ENCODE measurements at regions not wholly inside any gene's neighbourhood (a gene's known extent, or its start where the extent isn't known, plus 50 kb on each side); places are given as distances from the start of the nearest gene placed in this dataset.
A peak's percentile ranks its signal among the peaks of the same experiment; 100 is the strongest.

DNA sequence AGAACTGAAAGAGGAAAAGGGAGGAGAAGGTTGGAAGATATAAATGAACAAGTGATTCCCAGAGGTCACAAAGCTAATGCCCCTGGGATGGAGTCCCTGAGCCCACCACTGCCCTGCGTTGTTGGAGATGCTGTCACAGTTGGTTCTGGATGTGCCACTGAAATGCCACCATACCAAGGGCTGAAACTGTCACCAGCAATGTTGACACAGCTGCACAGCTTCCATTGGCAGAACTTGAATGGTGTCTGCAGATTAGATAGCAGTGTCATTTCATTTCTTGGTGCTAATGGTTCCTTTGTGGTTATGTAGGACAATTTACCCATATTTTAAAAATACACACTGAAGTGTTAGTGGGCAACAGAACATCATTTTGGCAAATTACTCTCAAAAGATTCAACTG, 120.7 kb downstream of the TBXT start:
- no peak for DNase-seq (ENCODE audit: low spot score)

DNA sequence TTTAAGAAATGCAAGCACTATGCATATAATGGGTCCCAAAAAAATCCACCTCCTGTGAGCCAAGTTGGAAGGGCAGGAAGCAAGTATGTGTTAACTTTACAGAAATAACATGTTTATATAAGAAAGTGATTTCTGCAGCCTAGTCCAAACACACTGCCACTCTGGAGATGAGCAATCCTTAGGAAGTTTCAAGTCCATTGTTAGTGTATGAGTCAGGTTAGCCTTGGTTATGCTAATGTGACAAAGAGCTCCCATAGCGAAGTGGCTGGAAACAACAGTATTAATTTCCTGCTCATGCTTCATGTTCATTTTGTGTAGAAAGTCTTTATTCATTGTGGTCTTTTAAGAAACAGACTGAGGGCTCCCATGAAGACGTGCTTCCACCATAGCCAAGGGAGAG, 121.4 kb downstream of the TBXT start:
- peak; percentile 21 for DNase-seq (ENCODE audit: low spot score)

DNA sequence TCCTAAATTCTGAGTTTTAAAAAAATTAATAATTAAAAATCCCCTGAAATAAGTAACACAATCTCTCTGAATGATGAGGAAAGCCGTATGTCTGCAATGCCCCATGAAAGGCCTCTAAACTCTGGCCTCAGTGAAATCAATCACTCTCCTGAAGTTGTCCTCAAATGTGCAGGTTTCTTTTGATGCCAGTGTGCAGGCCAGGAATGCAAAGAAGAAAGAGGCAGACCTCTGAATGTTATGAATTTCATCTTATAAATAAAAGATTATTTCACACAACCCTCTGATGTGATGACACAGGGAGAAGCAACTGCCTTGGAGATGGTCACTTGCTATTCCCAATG, 121.8 kb downstream of the TBXT start:
- DNase-seq (ENCODE audit: low spot score), result no peak

DNA sequence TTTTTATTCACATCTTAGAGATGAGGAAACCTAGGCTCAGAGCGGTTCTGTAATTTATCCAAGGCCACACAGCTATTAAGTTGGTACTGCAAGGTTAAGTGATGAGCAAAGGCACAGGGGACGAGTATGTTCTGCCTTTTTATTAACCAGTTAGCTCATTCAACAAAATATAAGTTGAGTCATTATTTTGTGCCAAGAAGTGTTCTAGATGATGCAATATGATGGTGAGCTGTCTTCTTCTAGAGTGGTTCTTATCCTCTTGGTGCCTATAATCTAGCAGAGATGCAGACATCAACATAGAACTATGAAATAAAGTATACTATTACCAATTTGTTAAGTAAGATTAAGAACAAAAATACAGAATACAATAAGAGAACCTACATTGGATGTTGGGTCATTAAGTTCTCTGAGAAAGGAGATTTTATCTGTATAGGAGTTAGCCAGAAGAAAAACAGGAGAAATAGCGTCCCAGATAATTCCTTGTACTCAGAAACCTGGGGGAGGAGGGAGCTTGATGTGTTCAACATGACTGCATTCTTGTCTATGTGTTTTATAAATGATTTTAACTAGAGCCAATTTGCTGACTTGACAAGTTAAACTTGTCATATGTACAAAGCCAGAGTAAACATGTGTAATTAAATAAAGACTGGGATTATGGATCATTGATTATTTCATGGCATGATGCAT, 122.3 kb downstream of the TBXT start:
- no peak for DNase-seq (ENCODE audit: low spot score)

DNA sequence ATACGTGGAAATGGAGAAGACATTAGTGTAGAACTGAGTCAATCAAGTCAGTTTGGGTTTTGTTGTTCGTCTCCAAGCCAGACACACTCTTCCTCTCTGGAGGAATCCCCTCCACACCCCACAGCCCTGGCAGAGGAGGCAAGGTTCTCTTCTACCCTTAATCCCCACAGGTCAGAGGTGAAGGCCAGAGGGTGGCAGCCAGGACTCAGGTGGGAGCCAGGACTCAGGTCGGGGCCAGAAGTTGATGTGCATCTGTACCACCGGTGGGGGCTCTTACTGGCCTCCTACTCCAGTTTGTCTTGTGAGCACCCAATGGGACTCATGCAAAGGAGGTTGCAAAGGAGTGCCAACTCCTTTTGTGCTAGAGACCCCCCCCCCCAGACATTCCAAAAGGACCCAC, 126.4 kb downstream of the TBXT start:
- no peak for DNase-seq (ENCODE audit: low spot score)

DNA sequence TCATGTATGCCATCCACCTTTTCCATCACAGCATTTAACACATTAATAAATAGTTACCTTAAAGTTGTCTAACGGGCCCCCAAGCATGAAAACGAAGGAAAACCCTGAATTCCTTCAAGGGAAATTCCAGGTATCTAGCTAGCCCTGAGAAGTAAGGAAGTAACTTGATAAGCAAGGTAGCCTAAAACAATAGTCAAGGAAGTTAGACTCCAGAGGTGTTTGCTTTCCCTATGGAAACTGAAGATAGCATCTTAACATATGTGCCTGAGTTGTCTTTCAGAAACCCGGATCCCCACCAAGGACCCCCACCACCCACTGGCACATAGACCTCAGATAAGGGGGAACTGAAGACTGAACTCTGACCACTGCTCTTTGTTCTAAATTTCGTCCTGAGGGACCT, 127.4 kb downstream of the TBXT start:
- no peak for DNase-seq (ENCODE audit: low spot score)

DNA sequence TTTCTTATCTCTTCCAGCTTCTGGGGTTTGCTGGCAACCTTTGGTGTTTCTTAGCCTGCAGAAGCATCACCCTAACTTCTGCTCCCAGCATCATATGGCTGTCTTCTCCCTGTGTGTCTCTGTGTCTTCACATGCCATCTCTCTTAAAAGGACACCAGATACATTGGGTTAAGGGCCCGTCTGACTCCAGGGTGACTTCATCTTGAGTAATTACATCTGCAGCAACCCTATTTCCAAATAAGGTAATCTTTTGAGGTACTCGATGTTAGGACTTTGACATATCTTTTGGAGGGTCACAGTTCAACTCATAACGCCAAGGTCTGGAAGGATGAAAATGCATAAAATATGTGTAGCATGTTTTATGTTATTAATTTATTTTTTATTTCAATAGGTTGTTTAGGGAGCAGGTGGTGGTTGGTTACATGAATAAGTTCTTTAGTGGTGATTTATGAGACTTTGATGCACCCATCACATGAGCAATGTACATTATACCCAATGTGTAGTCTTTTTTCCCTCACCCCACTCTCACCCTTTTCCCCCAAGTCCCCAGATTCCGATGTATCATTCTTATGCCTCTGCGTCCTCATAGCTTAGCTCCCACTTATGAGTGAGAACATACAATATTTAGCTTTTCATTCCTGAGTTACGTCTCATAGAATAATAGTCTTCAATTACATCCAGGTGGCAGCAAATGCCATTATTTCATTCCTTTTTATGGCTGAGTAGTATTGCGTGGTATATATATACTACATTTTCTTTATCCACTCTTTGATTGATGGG, 131.1 kb downstream of the TBXT start:
- no peak for DNase-seq (ENCODE audit: low spot score)

DNA sequence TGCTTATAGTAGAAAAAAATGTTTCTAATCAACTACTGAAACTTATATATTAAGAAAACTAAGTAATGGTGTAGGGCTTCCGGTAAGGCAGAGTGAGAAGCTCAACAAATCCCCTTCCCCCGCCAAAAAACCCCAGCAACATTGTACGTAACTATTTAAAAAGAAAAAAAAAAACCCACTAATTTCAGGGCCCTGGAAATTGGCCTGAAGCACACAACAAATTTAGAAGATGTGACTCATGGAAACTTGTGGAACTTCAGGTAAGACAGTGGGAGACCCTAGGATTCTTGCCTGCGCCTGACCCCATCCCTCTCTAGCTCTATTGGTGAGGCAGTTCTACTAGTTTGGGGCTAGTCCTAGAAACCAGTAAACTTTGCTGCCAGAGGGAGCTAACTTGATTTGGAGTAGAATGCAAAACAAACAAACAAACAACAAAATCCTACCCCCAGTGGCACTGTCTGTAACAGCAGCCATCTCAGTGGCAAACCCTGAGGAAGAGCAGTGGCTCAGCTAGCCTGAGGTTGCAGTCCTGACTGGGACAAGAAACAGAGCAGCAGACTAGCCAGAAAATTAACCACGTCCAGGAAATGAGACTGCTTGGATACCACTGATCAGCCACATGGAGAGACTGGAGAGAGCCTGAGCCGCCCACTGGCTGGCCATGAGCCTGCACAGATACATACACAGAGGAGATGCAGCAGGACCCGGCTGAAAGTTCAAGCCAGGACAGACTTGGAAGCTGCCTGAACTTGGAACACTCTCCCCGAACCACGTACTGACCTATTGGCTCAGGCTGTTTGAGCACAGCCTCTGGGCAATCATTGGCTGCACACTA, 135.1 kb downstream of the TBXT start:
- DNase-seq (ENCODE audit: low spot score), result no peak

DNA sequence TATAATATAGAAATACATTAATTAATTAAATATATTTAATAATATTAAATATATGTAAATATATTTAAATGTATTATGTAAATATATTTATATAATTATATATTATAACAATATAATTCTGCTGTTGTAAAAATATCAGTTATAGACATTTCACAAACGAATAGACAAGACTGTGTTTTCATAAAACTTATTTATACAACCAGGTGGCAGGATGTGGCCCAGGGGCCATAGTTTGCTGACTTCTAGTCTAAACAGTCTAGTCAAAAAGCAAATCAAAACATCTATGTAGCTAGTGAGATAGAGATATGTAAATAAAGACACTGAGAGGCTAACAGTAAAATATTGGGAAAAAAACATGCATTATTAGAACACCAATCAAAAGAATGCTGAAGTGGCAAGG, 136.4 kb downstream of the TBXT start:
- no peak for DNase-seq (ENCODE audit: low spot score)

DNA sequence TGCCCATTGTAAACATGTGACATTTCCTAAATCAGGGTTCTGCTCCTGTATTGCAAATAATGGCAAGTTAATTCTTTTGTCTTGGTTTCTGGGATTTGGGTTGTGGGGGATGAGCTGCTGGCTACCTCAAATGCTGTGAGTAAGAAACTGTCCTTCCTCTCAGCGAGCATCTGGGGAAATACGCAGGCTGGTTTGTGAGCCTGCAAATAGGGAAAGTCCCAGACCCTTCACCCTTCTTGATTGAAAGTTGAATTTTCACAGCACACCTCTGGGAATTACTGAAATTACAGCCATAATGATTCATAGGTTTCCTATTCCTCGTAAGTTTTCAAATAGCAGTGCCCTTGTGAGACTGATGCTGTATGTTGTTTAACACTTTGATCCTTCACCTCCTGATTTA, 138.1 kb downstream of the TBXT start:
- no peak for DNase-seq (ENCODE audit: low spot score)

DNA sequence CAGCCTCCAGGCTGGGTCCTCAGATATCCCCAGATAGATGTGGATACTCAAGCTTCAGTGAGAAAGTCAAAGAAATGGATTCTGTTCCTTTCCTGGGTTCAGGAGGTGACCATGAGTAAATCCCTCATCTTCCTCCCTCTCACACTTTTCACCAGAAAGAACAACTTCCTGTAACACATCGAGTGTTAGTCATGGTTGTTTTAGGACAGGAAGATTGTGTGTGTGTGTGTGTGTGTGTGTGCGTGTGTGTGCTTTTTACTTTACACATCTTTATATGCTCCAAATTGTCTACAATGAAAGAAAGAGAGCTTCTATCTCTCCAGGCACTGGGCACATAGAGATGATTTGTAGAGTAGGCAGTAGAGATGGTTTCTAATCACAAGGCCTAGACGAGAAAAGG, 139.9 kb downstream of the TBXT start:
- DNase-seq (ENCODE audit: low spot score), result no peak

DNA sequence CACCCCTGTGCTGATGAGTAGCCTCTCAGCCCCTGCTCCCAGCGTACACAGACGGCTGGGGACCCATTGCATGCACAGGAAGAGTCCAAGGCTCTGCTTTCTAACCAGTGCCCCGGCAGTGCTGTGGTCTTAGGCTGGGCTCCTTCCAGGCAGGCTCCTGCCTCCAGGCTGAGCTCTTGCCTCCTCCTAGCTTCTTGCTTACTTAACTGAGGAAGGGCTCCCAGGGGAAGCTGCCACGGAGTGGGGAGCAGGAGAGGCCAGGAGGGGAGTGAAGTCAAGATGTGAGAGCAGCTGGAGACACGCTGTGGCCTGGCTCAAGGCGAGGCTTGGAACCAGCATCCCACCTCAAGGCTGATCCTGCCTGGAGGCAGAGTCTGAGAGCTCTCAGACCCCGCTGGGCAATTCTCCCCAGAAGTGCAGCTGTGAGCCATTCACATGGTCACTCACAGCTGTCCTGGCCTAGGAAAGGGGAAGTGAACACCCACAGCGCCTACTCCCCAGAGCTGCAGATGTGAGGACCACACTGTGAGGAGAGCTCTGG, 141.0 kb downstream of the TBXT start:
- DNase-seq (ENCODE audit: low spot score), result no peak

DNA sequence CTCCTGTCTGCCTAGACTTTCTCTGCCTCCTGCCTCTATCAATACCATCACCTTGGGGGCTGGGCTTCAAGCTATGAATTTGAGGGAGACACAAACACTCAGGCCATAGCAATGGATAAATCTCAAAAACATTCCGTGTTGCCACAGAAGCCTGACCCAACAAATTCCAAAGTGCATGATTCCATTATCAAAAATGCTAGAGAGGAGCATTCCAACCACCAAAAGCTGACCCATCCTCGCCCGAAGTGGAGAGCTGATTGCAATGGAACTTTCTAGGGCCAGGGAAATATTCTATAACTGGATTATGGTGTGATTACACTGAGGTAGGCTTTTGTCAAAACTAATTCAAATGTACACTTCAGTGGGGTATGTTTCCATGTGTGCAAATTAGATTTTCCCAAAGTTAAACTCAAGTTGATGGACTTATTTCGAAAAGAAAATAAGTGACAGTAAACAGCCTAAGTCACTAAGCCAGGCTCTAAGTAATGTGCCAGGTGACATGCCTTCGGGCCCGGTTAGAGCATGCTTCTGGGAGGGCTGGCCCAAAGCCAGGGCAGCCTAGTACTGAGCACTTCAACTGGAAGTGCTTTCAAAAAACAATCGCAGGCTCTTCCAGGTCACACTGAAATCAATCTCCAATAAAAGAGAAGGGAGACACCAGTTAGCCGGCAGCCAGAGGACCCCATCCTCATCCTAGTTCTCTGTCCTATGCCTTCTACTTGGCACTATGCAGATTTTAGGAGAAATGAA, 142.3 kb downstream of the TBXT start:
- DNase-seq (ENCODE audit: low spot score), result no peak

DNA sequence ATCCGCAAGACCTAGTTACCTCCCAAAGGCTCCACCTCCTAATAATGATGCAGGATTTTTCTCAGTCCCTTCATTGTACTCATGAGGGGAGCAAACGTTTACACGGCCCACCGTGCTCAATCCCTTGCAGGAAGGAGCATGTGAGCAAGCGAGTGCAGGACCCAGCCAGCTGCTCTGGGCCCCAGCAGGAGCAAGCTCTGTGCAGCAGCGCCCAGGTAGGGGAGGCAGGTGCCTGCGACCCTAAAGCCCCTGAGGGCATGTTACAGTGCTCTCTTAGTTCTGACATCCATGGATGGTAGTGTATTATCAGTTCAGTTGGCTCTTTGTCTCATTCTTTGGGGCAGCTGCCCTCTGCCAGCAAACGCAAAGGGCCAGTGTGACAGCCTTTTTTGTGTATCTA, 143.4 kb downstream of the TBXT start:
- DNase-seq (ENCODE audit: low spot score), result no peak

DNA sequence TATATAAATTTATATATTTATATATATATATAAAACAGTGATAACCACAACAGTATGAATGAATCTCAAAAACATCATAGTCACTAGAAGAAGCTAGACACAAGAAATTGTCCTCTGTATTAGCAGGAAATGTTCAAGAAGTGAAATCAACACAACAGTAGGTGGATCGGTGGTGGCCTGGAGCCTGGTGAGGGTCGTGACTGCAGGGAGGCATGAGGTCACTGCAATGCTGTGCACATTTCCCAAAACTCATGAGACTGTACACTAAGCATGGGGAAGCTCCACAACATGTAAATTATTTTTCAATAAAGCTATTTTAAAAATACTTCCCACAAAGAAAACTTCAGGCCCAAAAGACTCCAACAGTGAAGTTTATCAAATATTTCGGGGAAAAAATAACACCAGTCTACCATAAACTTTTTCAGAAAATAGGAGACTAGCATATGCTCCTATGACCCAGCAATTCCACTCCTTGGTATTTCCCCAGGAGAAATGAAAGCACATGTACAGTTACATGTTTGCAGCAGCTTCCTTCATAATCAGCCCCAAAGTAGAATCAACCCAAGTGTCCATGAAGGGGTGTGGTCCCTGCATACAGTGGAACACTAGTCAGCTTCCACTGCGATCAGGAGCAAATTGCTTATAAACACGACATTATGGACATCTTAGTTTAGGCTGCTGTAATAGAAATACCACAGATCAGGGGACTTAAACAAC, 144.2 kb downstream of the TBXT start:
- no peak for DNase-seq (ENCODE audit: low spot score)

DNA sequence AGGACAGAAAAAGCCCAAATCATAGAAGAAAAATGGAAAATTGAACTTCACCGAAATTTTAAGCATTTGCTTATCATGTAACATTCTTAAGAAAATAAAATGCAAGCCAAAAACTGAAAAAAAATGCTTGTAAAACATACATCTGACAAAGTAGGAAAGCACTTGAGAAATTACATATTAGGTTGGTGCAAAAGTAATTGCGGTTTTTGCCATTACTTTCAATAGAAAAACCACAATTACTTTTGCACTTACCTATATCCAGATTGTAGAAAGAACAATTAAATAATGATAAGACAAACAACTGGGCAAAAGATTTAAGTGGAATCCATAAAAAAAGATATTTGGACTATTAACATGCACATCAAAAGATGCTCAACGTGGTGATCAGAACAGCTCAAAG, 146.2 kb downstream of the TBXT start:
- no peak for DNase-seq (ENCODE audit: low spot score)

DNA sequence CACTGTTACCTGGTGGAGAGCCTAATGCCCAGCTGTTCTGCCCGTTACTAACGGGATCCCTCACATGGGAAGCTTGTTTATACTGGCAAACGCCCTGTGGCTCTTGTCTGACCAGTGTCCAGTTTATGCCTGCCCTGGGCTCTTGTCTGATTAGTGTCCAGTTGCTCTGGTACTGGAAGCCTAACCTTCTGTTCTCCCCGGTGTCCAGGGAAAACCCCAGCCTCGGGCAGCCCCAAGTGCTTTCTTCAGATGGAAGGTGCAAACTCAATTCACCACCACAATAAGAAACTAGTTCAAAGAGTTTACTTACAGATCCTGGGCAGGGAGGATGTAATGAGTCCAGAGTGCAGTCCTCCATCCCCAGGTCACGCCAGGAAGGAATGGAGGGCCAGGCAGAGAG, 148.4 kb downstream of the TBXT start:
- DNase-seq (ENCODE audit: low spot score), result no peak

DNA sequence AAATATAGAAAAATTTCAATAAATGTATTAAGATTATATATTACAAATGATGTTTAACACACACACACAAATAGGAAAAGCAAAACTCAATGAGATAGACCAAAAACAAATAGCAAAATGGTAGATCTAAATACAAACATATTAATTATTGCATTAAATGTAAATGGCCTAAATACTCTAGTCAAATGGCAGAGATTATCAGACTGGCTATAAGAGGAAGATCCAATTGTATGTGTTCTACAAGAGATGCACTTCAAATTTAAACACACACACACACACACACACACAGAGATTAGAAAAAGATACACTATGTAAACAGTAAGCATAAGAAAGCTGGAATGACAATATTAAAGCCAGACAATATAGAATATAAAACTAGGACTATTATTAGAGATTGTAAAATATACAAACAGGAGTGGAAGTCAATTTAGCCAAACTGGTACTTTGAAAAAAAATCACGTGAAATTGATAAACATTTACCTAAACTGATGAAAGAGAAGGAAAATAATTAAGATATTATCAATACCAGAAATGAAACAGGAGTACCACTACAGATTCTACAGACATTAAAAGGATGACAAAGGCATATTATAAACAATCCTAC, 150.5 kb downstream of the TBXT start:
- no peak for DNase-seq (ENCODE audit: low spot score)

DNA sequence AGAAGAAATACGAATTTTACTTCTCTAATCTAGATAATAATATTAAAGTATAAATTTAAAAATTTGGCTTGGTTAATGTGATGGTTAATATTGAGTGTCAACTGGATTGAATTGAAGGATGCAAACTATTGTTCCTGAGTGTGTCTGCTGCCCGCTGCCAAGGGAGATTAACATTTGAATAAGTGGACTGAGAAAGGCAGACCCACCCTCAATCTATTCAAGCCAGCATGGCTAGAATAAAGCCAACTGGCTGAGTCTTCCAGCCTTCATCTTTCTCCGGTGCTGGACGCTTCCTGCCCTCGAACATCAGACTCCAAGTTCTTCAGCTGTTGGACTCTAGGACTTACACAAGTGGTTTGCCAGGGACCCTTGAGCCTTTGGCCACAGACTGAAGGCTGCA, 152.7 kb downstream of the TBXT start:
- DNase-seq (ENCODE audit: low spot score), result no peak

DNA sequence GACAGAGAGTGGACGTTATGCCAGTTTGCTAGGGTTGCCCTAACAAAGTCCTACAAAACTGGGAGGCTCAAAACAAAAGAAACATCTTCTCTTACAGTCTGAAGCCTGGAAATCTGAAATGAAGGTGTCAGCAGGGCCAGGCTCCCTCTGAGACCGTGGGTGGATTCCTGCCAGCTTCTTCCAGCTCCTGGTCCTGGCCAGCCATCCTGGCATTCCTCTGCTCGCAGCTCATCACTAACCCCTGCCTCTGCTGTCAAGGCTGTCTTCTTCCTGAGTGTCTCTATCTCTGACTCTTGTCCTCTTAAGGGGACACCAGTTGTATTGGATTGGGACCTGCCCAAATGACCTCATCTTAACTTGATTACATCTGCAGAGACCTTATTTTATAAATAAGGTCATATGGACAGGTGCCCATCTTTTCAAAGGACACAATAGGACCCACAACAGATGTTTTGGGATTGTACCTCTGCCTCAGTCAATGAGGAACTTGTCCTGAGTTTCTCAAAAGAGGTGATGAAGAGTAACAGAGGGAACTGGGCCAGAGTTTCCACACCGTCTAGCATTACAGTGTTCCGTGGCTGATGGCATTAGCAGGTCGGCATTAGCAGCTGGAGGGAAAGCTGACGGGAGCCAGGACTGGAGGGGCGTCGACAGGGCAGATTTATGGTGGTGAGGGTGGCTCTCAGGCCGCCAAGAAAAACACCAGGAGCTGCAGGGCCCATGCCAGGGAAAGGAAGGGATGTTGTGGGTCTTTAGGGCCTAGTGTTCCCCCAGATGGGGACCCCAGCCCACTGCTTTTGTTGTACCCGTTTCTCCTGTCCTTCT, 157.3 kb downstream of the TBXT start:
- DNase-seq (ENCODE audit: low spot score), result no peak

All from iPS-NIHi11 (cell line).